Endothelial cell of umbilical vein (primary cell): ENCODE measurements at regions not wholly inside any gene's neighbourhood (a gene's known extent, or its start where the extent isn't known, plus 50 kb on each side); places are given as distances from the start of the nearest gene placed in this dataset.

Experiments used
- BruUV-seq: library from RNA; stranded (reverse); fragments of 400-500 nt; replicated peaks from 2 replicates; lab custom pipeline; 2021; lab: Mats Ljungman, UMichigan
- CTCF ChIA-PET: fragments of 300-600, 350-600 bp; sonication (Branson Sonifier 250); formaldehyde crosslinking; loops from one replicate; lab custom pipeline; 2021; ENCODE audit warnings: antibody characterized with exemption, inconsistent platforms; lab: Charles Lee
- POLR2A ChIA-PET: fragments of 300-600, 350-600 bp; sonication (Branson Sonifier 250); formaldehyde crosslinking; loops from one replicate; lab custom pipeline; 2021; ENCODE audit warnings: antibody characterized with exemption, inconsistent platforms; lab: Charles Lee
- DNase-seq: peaks from one replicate; pipeline ENCODE4 v3.0.0-alpha.2; 2011; ENCODE audit warnings: low read depth, low spot score
- FAIRE-seq: peaks from 2 replicates; lab custom pipeline; 2011; peaks lifted over from hg19 to GRCh38; lab: Jason Lieb, UNC
- H2AFZ ChIP-seq: 2 replicates; pipeline ENCODE4 v1.6.0; 2012; ENCODE audit warnings: low read depth, low read length, control low read depth, inconsistent platforms
- H3K27ac ChIP-seq: 2 replicates; pipeline ENCODE4 v1.5.1; 2011; ENCODE audit warnings: low read depth, mild to moderate bottlenecking, control low read depth, low read length, moderate library complexity; ENCODE audit not compliant: insufficient read depth
- H3K27me3 ChIP-seq, 2 experiments: 2 replicates each; pipeline versions ENCODE4 v1.6.0 to v1.6.1; 2011; ENCODE audit warnings: low read length in 2 of 2, mixed read lengths in 1 of 2; ENCODE audit not compliant: control insufficient read depth in 2 of 2, insufficient read depth in 2 of 2
- H3K36me3 ChIP-seq, 2 experiments: 2 replicates in 1 of 2; 3 replicates in 1 of 2; pipeline ENCODE4 v1.5.1; 2011; ENCODE audit warnings: low read length in 2 of 2, mild to moderate bottlenecking in 1 of 2, moderate library complexity in 1 of 2; ENCODE audit not compliant: control insufficient read depth in 2 of 2, insufficient read depth in 2 of 2; ENCODE audit errors: extremely low read depth in 1 of 2
- H3K4me1 ChIP-seq: 3 replicates; pipeline ENCODE4 v1.5.1; 2011; ENCODE audit warnings: mild to moderate bottlenecking, low read length; ENCODE audit not compliant: control insufficient read depth, insufficient read depth; ENCODE audit errors: extremely low read depth
- H3K4me2 ChIP-seq: 2 replicates; pipeline ENCODE4 v1.6.1; 2011; ENCODE audit warnings: low read length, control low read depth, mixed read lengths; ENCODE audit not compliant: insufficient read depth
- H3K4me3 ChIP-seq, 3 experiments: fragments of 200-600 bp in 1 of 3; sonication (generic), shearing (Covaris generic) in 1 of 3; replicated peaks in 1 of 3; 2 replicates each; pipeline ENCODE4 v1.5.1; 2011 to 2016; ENCODE audit warnings: control low read depth in 3 of 3, low read length in 3 of 3, mild to moderate bottlenecking in 2 of 3, inconsistent platforms in 1 of 3, low read depth in 1 of 3, moderate library complexity in 1 of 3; ENCODE audit not compliant: insufficient read depth in 1 of 3
- H3K79me2 ChIP-seq: 2 replicates; pipeline ENCODE4 v1.6.0; 2012; ENCODE audit warnings: low read length, inconsistent platforms; ENCODE audit not compliant: control insufficient read depth, insufficient read depth
- H3K9ac ChIP-seq: replicated peaks from 2 replicates; pipeline ENCODE3; 2011; ENCODE audit warnings: low read length, control low read depth; ENCODE audit not compliant: insufficient read depth; ENCODE audit errors: extremely low read depth
- H3K9me1 ChIP-seq: replicated peaks from 3 replicates; pipeline ENCODE4 v1.6.0; 2011; ENCODE audit warnings: mild to moderate bottlenecking, low read length; ENCODE audit not compliant: control insufficient read depth, insufficient read depth; ENCODE audit errors: extremely low read depth
- H3K9me3 ChIP-seq: replicated peaks from 2 replicates; pipeline ENCODE4 v1.5.1; 2012; ENCODE audit warnings: low read length, inconsistent platforms; ENCODE audit not compliant: control insufficient read depth, insufficient read depth
- H4K20me1 ChIP-seq: replicated peaks from 2 replicates; pipeline ENCODE3; 2011; ENCODE audit warnings: mild to moderate bottlenecking, low read length; ENCODE audit not compliant: control insufficient read depth, insufficient read depth; ENCODE audit errors: extremely low read depth
- CTCF ChIP-seq, 2 donors: IDR thresholded peaks; 1 replicate in 1 of 2; 2 replicates in 1 of 2; pipeline ENCODE4 v1.5.1; 2011; ENCODE audit warnings: low read length in 2 of 2, mild to moderate bottlenecking in 2 of 2, moderate library complexity in 2 of 2, control low read depth in 1 of 2, inconsistent platforms in 1 of 2, low read depth in 1 of 2; ENCODE audit not compliant: insufficient read depth in 1 of 2; ENCODE audit errors: extremely low read depth in 1 of 2
- EZH2 ChIP-seq: IDR thresholded peaks from 2 replicates; pipeline ENCODE4 v1.6.1; 2012; ENCODE audit warnings: borderline replicate concordance, low read depth, mild to moderate bottlenecking, moderate library complexity, low read length, inconsistent platforms; ENCODE audit not compliant: severe bottlenecking
- FOS ChIP-seq: IDR thresholded peaks from 2 replicates; pipeline ENCODE4 v1.6.1; 2011; ENCODE audit warnings: mild to moderate bottlenecking, low read length, moderate library complexity, borderline replicate concordance; ENCODE audit not compliant: insufficient read depth
- GATA2 ChIP-seq: IDR thresholded peaks from 2 replicates; pipeline ENCODE4 v1.7.0; 2011; ENCODE audit warnings: low read depth, mild to moderate bottlenecking, moderate library complexity, mixed read lengths, low read length; ENCODE audit not compliant: insufficient read length, insufficient read depth
- JUN ChIP-seq: IDR thresholded peaks from 2 replicates; pipeline ENCODE4 v1.6.1; 2011; ENCODE audit warnings: borderline replicate concordance, low read depth; ENCODE audit not compliant: insufficient read length, insufficient read depth
- MAX ChIP-seq: IDR thresholded peaks from 2 replicates; pipeline ENCODE4 v1.6.1; 2011; ENCODE audit not compliant: insufficient read depth, insufficient read length
- MYC ChIP-seq: IDR thresholded peaks from one replicate; pipeline ENCODE4 v1.6.1; 2011; ENCODE audit warnings: mild to moderate bottlenecking, low read depth, low read length
- POLR2A ChIP-seq: IDR thresholded peaks from 2 replicates; pipeline ENCODE4 v1.6.1; 2012; ENCODE audit warnings: low read depth, mild to moderate bottlenecking, control low read depth, low read length
- POLR2AphosphoS5 ChIP-seq: IDR thresholded peaks from 2 replicates; pipeline ENCODE4 v1.6.1; 2012; ENCODE audit warnings: low read depth, mild to moderate bottlenecking, control low read depth, low read length, moderate library complexity; ENCODE audit not compliant: insufficient read depth
- dilution Hi-C: fragments of 300-500 bp; cut with MboI; formaldehyde crosslinking; loops from one replicate; pipeline ENCODE4 v1.15.0; 2019; ENCODE audit warnings: low sequenced_read_pairs; ENCODE audit not compliant: extremely low pct_ligation_motif_present
- intact Hi-C: fragments of 100-400 bp; cut with micrococcal nuclease; formaldehyde crosslinking; loops from one replicate; pipeline ENCODE4 v1.10.0; 2022

- BruUV-seq, result no TSS peak
- Histone ChIP-seq H3K4me3 (no peak overlapping the region), H4K20me1 (no peaks in the 10 kb centered on the region), H3K36me3 (no peaks in the 10 kb centered on the region), H3K9me1 (no peaks in the 10 kb centered on the region), H3K79me2 (no peaks in the 10 kb centered on the region), H3K9ac (no peak overlapping the region), H3K4me1 (no peaks in the 10 kb centered on the region), H3K9me3 (no peaks in the 10 kb centered on the region), H3K4me2 (no peak overlapping the region), H3K27me3 (no peaks in the 10 kb centered on the region), H3K27ac (no peak overlapping the region), H2AFZ (no peak overlapping the region)
- ChIA-PET POLR2A (no interaction called here), CTCF (interaction anchor here (0.5 kb wide), 1 partner anchor 12 kb away, joined by 3 read pairs; no protein-coding TSS in a partner anchor)
- no peak for DNase-seq
- FAIRE-seq, result no peak
- intact Hi-C loops, result no loop called here
- TF ChIP-seq POLR2A (no peak), POLR2AphosphoS5 (no peak), JUN (no peak), GATA2 (no peak), CTCF (IDR thresholded peaks at IDR 0.05; ENCODE audit: extremely low read depth in 1 of 2, insufficient read depth in 1 of 2, low read depth in 1 of 2, low read length in 2 of 2) (no peak), FOS (no peak), MAX (no peak), EZH2 (no peak), MYC (no peak)
- dilution Hi-C loops, result no loop called here
These were observed 282.1 kb upstream of the CHD6 start for GRCh38 chr20:41900201-41900691.
